ENCODE measurements at regions not wholly inside any gene's neighbourhood (a gene's known extent, or its start where the extent isn't known, plus 50 kb on each side); places are given as distances from the start of the nearest gene placed in this dataset.
A peak's percentile ranks its signal among the peaks of the same experiment; 100 is the strongest.

- H3K9me3 ChIP-seq (ENCODE audit: low read length) = no peaks in the 10 kb centered on the region
- H3K4me3 Mint-ChIP-seq = no peak overlapping the region
- no peak overlapping the region for H3K27ac Mint-ChIP-seq
- H3K4me1 Mint-ChIP-seq = no peaks in the 10 kb centered on the region
- H3K27ac ChIP-seq (ENCODE audit: low read depth, low read length) = no peak overlapping the region
- CTCF ChIA-PET = no interaction called here
- H3K36me3 ChIP-seq (ENCODE audit: insufficient read depth, low read length) = no peaks in the 10 kb centered on the region
- H3K27me3 ChIP-seq (ENCODE audit: insufficient read depth, low read length, poor library complexity, severe bottlenecking) = no peaks in the 10 kb centered on the region
- no peak overlapping the region for H3K4me3 ChIP-seq (ENCODE audit: low read length)
- no peaks in the 10 kb centered on the region for H3K4me1 ChIP-seq (ENCODE audit: insufficient read depth, low read length)
- H3K9me3 Mint-ChIP-seq = peaks cover 0 to 3% (median 0%) of the 10 kb centered on the region in 5 donors
- H3K27me3 Mint-ChIP-seq = peaks cover 5 to 15% of the 10 kb centered on the region in 2 donors
- no peaks in the 10 kb centered on the region for H3K36me3 Mint-ChIP-seq
- POLR2A ChIA-PET = no interaction called here
- no peak for DNase-seq
These were observed 228.3 kb upstream of the PKN2 start for GRCh38 chr1:88455621-88456256.

DNA sequence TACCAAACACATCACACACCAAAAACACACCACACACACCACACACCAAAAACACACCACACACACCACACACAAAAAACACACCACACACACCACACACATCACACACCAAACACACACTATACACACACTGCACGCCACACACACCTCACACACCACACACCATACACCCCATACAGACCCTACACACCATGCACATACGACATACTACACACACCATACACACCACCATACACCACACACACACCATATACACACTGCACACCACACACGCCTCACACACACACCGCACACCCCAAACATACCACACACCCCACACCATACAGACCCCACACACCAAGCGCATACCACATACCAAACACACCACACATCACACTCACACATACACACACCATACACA is 226.9 kb upstream of the PKN2 start:
- no peak overlapping the region for H3K27ac Mint-ChIP-seq
- Histone ChIP-seq H3K4me3 (ENCODE audit: low read length) (no peak overlapping the region), H3K27ac (ENCODE audit: low read depth, low read length) (no peak overlapping the region), H3K36me3 (ENCODE audit: insufficient read depth, low read length) (no peaks in the 10 kb centered on the region), H3K4me1 (ENCODE audit: insufficient read depth, low read length) (no peaks in the 10 kb centered on the region), H3K9me3 (ENCODE audit: low read length) (no peaks in the 10 kb centered on the region), H3K27me3 (ENCODE audit: insufficient read depth, low read length, poor library complexity, severe bottlenecking) (no peaks in the 10 kb centered on the region)
- no peaks in the 10 kb centered on the region for H3K4me1 Mint-ChIP-seq
- H3K9me3 Mint-ChIP-seq = no peaks in the 10 kb centered on the region
- ChIA-PET POLR2A (no interaction called here), CTCF (no interaction called here)
- H3K4me3 Mint-ChIP-seq = no peak overlapping the region
- DNase-seq = no peak
- no peaks in the 10 kb centered on the region for H3K36me3 Mint-ChIP-seq
- peaks cover 13 to 30% of the 10 kb centered on the region in 2 donors for H3K27me3 Mint-ChIP-seq

DNA sequence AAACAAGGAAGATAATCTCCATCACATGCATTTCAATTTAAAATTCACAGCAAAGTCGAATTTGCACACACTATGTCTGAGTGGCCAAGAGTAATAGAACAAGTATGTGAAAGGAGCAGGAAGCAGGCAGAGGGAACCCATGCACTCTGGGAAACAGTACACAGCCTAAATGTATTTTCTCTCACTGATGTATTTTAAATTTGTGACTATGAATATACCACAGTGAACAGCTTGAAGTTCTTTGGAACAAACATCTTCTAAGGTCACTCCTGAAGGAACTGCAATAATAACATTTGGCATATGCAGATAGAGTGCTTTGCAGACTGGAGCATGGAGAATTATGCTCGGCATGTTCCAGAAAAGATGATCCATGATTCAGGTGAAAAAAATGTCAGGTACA is 223.1 kb upstream of the PKN2 start:
- peaks cover 0 to 6% (median 0%) of the 10 kb centered on the region in 5 donors for H3K9me3 Mint-ChIP-seq
- H3K36me3 Mint-ChIP-seq = no peaks in the 10 kb centered on the region
- POLR2A ChIA-PET = no interaction called here
- CTCF ChIA-PET = no interaction called here
- Histone ChIP-seq H3K36me3 (ENCODE audit: insufficient read depth, low read length) (no peaks in the 10 kb centered on the region), H3K27ac (ENCODE audit: low read depth, low read length) (no peak overlapping the region), H3K4me3 (ENCODE audit: low read length) (no peak overlapping the region), H3K4me1 (ENCODE audit: insufficient read depth, low read length) (no peaks in the 10 kb centered on the region), H3K27me3 (ENCODE audit: insufficient read depth, low read length, poor library complexity, severe bottlenecking) (no peaks in the 10 kb centered on the region), H3K9me3 (ENCODE audit: low read length) (no peaks in the 10 kb centered on the region)
- no peaks in the 10 kb centered on the region for H3K4me1 Mint-ChIP-seq
- peaks cover 17 to 42% of the 10 kb centered on the region in 2 donors for H3K27me3 Mint-ChIP-seq
- no peak for DNase-seq
- H3K27ac Mint-ChIP-seq = no peak overlapping the region
- no peak overlapping the region for H3K4me3 Mint-ChIP-seq

DNA sequence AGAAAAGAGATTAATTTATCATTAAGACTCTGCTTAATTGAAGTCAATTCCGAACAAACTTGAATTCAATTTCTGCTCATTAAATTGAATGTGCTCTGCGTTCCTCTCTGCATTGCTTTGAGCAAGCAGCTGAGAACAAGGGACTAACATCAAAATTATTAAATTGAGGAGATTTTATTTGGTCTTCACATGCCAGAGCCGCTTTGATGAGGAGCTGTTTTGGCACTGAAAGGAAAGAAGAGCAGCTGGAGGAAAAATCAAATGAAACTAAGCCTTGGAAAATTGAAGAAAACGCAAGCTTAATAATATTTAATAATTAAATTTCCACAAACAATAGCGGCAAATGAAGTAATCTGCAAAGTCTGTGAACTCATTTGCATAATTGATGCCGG is 222.0 kb upstream of the PKN2 start:
- peaks cover 0 to 6% (median 0%) of the 10 kb centered on the region in 5 donors for H3K9me3 Mint-ChIP-seq

DNA sequence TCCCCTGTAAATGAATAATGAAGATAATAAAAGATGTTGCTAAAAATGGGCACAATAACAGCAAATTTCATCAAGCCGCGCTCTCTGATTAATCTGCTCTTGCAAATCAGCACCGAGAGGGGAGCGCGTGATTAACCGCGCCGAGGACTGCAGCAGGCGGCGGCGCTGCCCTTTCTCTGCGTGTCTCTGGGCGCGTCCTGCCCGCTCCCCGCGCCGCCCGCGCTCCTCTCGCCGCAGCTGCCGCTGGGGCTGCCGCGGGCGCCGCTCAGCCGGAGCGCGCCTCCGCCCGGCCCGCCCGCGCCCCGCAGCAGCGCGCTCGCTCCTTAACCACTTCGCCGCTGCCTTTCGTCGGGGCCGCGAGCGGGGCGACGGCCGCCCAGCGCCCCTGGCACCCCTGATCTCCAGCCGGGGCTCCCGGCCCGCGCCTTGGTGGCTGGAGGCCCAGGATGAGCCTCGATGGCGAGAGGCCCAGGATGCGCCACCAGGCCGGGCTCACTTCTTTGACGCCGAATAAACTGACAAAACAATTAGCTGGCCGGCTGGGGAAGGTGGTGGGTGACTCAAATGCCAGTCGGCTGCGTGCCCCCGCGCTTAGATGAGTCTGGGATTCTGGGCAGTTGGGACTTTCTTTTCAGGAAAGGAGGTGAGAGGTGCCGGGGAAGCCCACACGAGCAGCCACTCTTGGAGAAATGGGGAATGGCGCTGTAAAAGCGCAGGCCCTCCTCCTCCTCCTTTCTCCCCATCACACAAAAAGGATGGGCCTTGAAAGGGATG is 221.4 kb upstream of the PKN2 start:
- H3K4me3 Mint-ChIP-seq = no peak overlapping the region
- H3K36me3 Mint-ChIP-seq = no peaks in the 10 kb centered on the region
- no peaks in the 10 kb centered on the region for H3K4me1 ChIP-seq (ENCODE audit: insufficient read depth, low read length)
- no peaks in the 10 kb centered on the region for H3K36me3 ChIP-seq (ENCODE audit: insufficient read depth, low read length)
- no peak for DNase-seq
- ChIA-PET POLR2A (no interaction called here), CTCF (no interaction called here)
- no peak overlapping the region for H3K4me3 ChIP-seq (ENCODE audit: low read length)
- peaks cover 0 to 8% (median 0%) of the 10 kb centered on the region in 5 donors for H3K9me3 Mint-ChIP-seq
- H3K27ac ChIP-seq (ENCODE audit: low read depth, low read length) = no peak overlapping the region
- no peaks in the 10 kb centered on the region for H3K9me3 ChIP-seq (ENCODE audit: low read length)
- no peak overlapping the region for H3K27ac Mint-ChIP-seq
- H3K27me3 ChIP-seq (ENCODE audit: insufficient read depth, low read length, poor library complexity, severe bottlenecking) = no peaks in the 10 kb centered on the region
- H3K27me3 Mint-ChIP-seq = peaks cover 17 to 42% of the 10 kb centered on the region in 2 donors
- H3K4me1 Mint-ChIP-seq = no peaks in the 10 kb centered on the region

More for the DNA sequence above, 222.0 kb upstream of the PKN2 start:
- H3K4me1 Mint-ChIP-seq = no peaks in the 10 kb centered on the region
- ChIA-PET CTCF (no interaction called here), POLR2A (no interaction called here)
- H3K4me3 Mint-ChIP-seq = no peak overlapping the region
- Histone ChIP-seq H3K27ac (ENCODE audit: low read depth, low read length) (no peak overlapping the region), H3K9me3 (ENCODE audit: low read length) (no peaks in the 10 kb centered on the region), H3K27me3 (ENCODE audit: insufficient read depth, low read length, poor library complexity, severe bottlenecking) (no peaks in the 10 kb centered on the region), H3K4me1 (ENCODE audit: insufficient read depth, low read length) (no peaks in the 10 kb centered on the region), H3K4me3 (ENCODE audit: low read length) (no peak overlapping the region), H3K36me3 (ENCODE audit: insufficient read depth, low read length) (no peaks in the 10 kb centered on the region)
- H3K27ac Mint-ChIP-seq = no peak overlapping the region
- no peak for DNase-seq
- peaks cover 17 to 42% of the 10 kb centered on the region in 2 donors for H3K27me3 Mint-ChIP-seq
- H3K36me3 Mint-ChIP-seq = no peaks in the 10 kb centered on the region

- ChIA-PET POLR2A (no interaction called here), CTCF (no interaction called here)
- Histone ChIP-seq H3K9me3 (ENCODE audit: low read length) (no peaks in the 10 kb centered on the region), H3K4me1 (ENCODE audit: insufficient read depth, low read length) (no peaks in the 10 kb centered on the region), H3K36me3 (ENCODE audit: insufficient read depth, low read length) (no peaks in the 10 kb centered on the region), H3K27ac (ENCODE audit: low read depth, low read length) (no peak overlapping the region), H3K4me3 (ENCODE audit: low read length) (no peak overlapping the region), H3K27me3 (ENCODE audit: insufficient read depth, low read length, poor library complexity, severe bottlenecking) (no peaks in the 10 kb centered on the region)
- no peak for DNase-seq
- H3K9me3 Mint-ChIP-seq = peaks cover 0 to 8% (median 0%) of the 10 kb centered on the region in 5 donors
- no peaks in the 10 kb centered on the region for H3K36me3 Mint-ChIP-seq
- no peaks in the 10 kb centered on the region for H3K4me1 Mint-ChIP-seq
- H3K27me3 Mint-ChIP-seq = peaks cover 19 to 42% of the 10 kb centered on the region in 2 donors
- no peak overlapping the region for H3K4me3 Mint-ChIP-seq
- no peak overlapping the region for H3K27ac Mint-ChIP-seq
These were observed 220.6 kb upstream of the PKN2 start for GRCh38 chr1:88463401-88463985.

DNA sequence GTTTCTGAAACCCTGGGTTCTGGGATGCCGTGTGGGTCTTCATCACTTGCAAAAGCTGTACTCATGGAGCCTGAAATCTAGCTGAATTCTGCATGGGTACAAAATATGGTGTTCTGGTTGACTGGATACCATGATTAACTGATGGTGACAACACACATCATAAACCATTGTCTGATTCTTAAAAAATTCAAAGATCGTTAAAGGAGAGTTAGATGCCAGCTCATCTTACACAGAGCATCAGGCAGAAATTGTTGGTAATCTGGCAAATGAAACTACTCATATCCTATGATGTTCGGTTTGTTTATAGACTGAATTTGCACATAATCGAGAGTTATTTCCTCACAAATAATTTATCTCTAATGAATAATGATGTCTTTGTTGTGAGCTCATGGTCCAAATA is 218.1 kb upstream of the PKN2 start:
- H3K4me1 Mint-ChIP-seq = no peaks in the 10 kb centered on the region
- Histone ChIP-seq H3K27ac (ENCODE audit: low read depth, low read length) (no peak overlapping the region), H3K27me3 (ENCODE audit: insufficient read depth, low read length, poor library complexity, severe bottlenecking) (no peaks in the 10 kb centered on the region), H3K4me1 (ENCODE audit: insufficient read depth, low read length) (no peaks in the 10 kb centered on the region), H3K9me3 (ENCODE audit: low read length) (no peaks in the 10 kb centered on the region), H3K4me3 (ENCODE audit: low read length) (no peak overlapping the region), H3K36me3 (ENCODE audit: insufficient read depth, low read length) (no peaks in the 10 kb centered on the region)
- peaks cover 11 to 24% of the 10 kb centered on the region in 2 donors for H3K27me3 Mint-ChIP-seq
- H3K9me3 Mint-ChIP-seq = peaks cover 0 to 8% (median 0%) of the 10 kb centered on the region in 5 donors
- no peak overlapping the region for H3K4me3 Mint-ChIP-seq
- no peaks in the 10 kb centered on the region for H3K36me3 Mint-ChIP-seq
- no peak overlapping the region for H3K27ac Mint-ChIP-seq
- no peak for DNase-seq
- ChIA-PET CTCF (no interaction called here), POLR2A (no interaction called here)

GRCh38 chr1:88466899-88467580 is 217.0 kb upstream of the PKN2 start:
- Histone ChIP-seq H3K9me3 (ENCODE audit: low read length) (no peaks in the 10 kb centered on the region), H3K4me3 (ENCODE audit: low read length) (no peak overlapping the region), H3K27ac (ENCODE audit: low read depth, low read length) (no peak overlapping the region), H3K27me3 (ENCODE audit: insufficient read depth, low read length, poor library complexity, severe bottlenecking) (no peaks in the 10 kb centered on the region), H3K36me3 (ENCODE audit: insufficient read depth, low read length) (no peaks in the 10 kb centered on the region), H3K4me1 (ENCODE audit: insufficient read depth, low read length) (no peaks in the 10 kb centered on the region)
- no peaks in the 10 kb centered on the region for H3K36me3 Mint-ChIP-seq
- ChIA-PET POLR2A (no interaction called here), CTCF (no interaction called here)
- peaks cover 7 to 13% of the 10 kb centered on the region in 2 donors for H3K27me3 Mint-ChIP-seq
- peak in 1 of 5 donors; percentile 43 for DNase-seq
- H3K4me3 Mint-ChIP-seq = no peak overlapping the region
- H3K27ac Mint-ChIP-seq = no peak overlapping the region
- no peaks in the 10 kb centered on the region for H3K4me1 Mint-ChIP-seq
- H3K9me3 Mint-ChIP-seq = peaks cover 0 to 8% (median 0%) of the 10 kb centered on the region in 5 donors

All from CD8-positive, alpha-beta memory T cell (primary cell).